ENCODE measurements at regions not wholly inside any gene's neighbourhood (a gene's known extent, or its start where the extent isn't known, plus 50 kb on each side); places are given as distances from the start of the nearest gene placed in this dataset.

GRCh38 chr14:104515811-104516780, 63.5 kb upstream of the C14orf180 start:
- Histone ChIP-seq H4K20me1 (ENCODE audit: control insufficient read depth, extremely low read depth, insufficient read depth, low read length) (no peaks in the 10 kb centered on the region), H3K9me3 (ENCODE audit: control insufficient read depth, insufficient read depth, low read depth, low read length) (no peaks in the 10 kb centered on the region), H3K27ac (ENCODE audit: insufficient read depth, low read length) (no peak overlapping the region), H3K27me3 (ENCODE audit: control insufficient read depth, insufficient read depth, low read length) (no peaks in the 10 kb centered on the region), H3K4me1 (ENCODE audit: control insufficient read depth, extremely low read depth, insufficient read depth, low read length) (no peaks in the 10 kb centered on the region), H2AFZ (ENCODE audit: low read length) (no peak overlapping the region), H3K4me3 (replicated peaks in 1 of 4; ENCODE audit: control extremely low read depth in 1 of 4, insufficient read depth in 1 of 4, low read depth in 3 of 4, low read length in 4 of 4) (no peak overlapping the region), H3K79me2 (ENCODE audit: control insufficient read depth, insufficient read depth, low read length) (no peaks in the 10 kb centered on the region), H3K4me2 (ENCODE audit: extremely low read depth, insufficient read depth, low read length) (no peak overlapping the region), H3K36me3 (ENCODE audit: control insufficient read depth, insufficient read depth, low read length) (no peaks in the 10 kb centered on the region), H3K9ac (ENCODE audit: insufficient read depth, low read length) (no peak overlapping the region)
- DNase-seq (ENCODE audit: low read depth in 2 of 2) = no peak
- TF ChIP-seq EZH2 (IDR thresholded peaks at IDR 0.05; ENCODE audit: low read length, missing control alignments) (no peak), CTCF (conservative IDR thresholded peaks at IDR 0.05 in 1 of 2, IDR thresholded peaks at IDR 0.05 in 1 of 2; ENCODE audit: low read depth in 1 of 2, low read length in 2 of 2) (no peak)

GRCh38 chr14:104516906-104517305, 62.7 kb upstream of the C14orf180 start:
- Histone ChIP-seq H3K4me2 (ENCODE audit: extremely low read depth, insufficient read depth, low read length) (no peak overlapping the region), H3K9ac (ENCODE audit: insufficient read depth, low read length) (no peak overlapping the region), H3K27ac (ENCODE audit: insufficient read depth, low read length) (no peak overlapping the region), H4K20me1 (ENCODE audit: control insufficient read depth, extremely low read depth, insufficient read depth, low read length) (no peaks in the 10 kb centered on the region), H3K27me3 (ENCODE audit: control insufficient read depth, insufficient read depth, low read length) (no peaks in the 10 kb centered on the region), H3K4me3 (replicated peaks in 1 of 4; ENCODE audit: control extremely low read depth in 1 of 4, insufficient read depth in 1 of 4, low read depth in 3 of 4, low read length in 4 of 4) (no peak overlapping the region), H3K36me3 (ENCODE audit: control insufficient read depth, insufficient read depth, low read length) (no peaks in the 10 kb centered on the region), H3K79me2 (ENCODE audit: control insufficient read depth, insufficient read depth, low read length) (no peaks in the 10 kb centered on the region), H3K4me1 (ENCODE audit: control insufficient read depth, extremely low read depth, insufficient read depth, low read length) (no peaks in the 10 kb centered on the region), H2AFZ (ENCODE audit: low read length) (no peak overlapping the region), H3K9me3 (ENCODE audit: control insufficient read depth, insufficient read depth, low read depth, low read length) (no peaks in the 10 kb centered on the region)
- DNase-seq (ENCODE audit: low read depth in 2 of 2) = no peak
- TF ChIP-seq EZH2 (IDR thresholded peaks at IDR 0.05; ENCODE audit: low read length, missing control alignments) = no peak
- no peak for TF ChIP-seq CTCF (conservative IDR thresholded peaks at IDR 0.05 in 1 of 2, IDR thresholded peaks at IDR 0.05 in 1 of 2; ENCODE audit: low read depth in 1 of 2, low read length in 2 of 2)

- no peak overlapping the region for H3K9ac ChIP-seq (ENCODE audit: insufficient read depth, low read length)
- H3K27ac ChIP-seq (ENCODE audit: insufficient read depth, low read length) = no peak overlapping the region
- H3K36me3 ChIP-seq (ENCODE audit: control insufficient read depth, insufficient read depth, low read length) = no peaks in the 10 kb centered on the region
- H3K4me3 ChIP-seq (replicated peaks in 1 of 4; ENCODE audit: control extremely low read depth in 1 of 4, insufficient read depth in 1 of 4, low read depth in 3 of 4, low read length in 4 of 4) = no peak overlapping the region
- no peak for TF ChIP-seq EZH2 (IDR thresholded peaks at IDR 0.05; ENCODE audit: low read length, missing control alignments)
- no peak for TF ChIP-seq CTCF (conservative IDR thresholded peaks at IDR 0.05 in 1 of 2, IDR thresholded peaks at IDR 0.05 in 1 of 2; ENCODE audit: low read depth in 1 of 2, low read length in 2 of 2)
- no peak overlapping the region for H3K4me2 ChIP-seq (ENCODE audit: extremely low read depth, insufficient read depth, low read length)
- H2AFZ ChIP-seq (ENCODE audit: low read length) = no peak overlapping the region
- no peaks in the 10 kb centered on the region for H3K79me2 ChIP-seq (ENCODE audit: control insufficient read depth, insufficient read depth, low read length)
- H3K27me3 ChIP-seq (ENCODE audit: control insufficient read depth, insufficient read depth, low read length) = no peaks in the 10 kb centered on the region
- no peak for DNase-seq (ENCODE audit: low read depth in 2 of 2)
- H3K4me1 ChIP-seq (ENCODE audit: control insufficient read depth, extremely low read depth, insufficient read depth, low read length) = no peaks in the 10 kb centered on the region
- no peaks in the 10 kb centered on the region for H3K9me3 ChIP-seq (ENCODE audit: control insufficient read depth, insufficient read depth, low read depth, low read length)
- no peaks in the 10 kb centered on the region for H4K20me1 ChIP-seq (ENCODE audit: control insufficient read depth, extremely low read depth, insufficient read depth, low read length)
Observed at GRCh38 chr14:104517426-104517825, 62.1 kb upstream of the C14orf180 start.
